ENCODE measurements at regions not wholly inside any gene's neighbourhood (a gene's known extent, or its start where the extent isn't known, plus 50 kb on each side); places are given as distances from the start of the nearest gene placed in this dataset.

- no peaks in the 10 kb centered on the region for H3K4me1 Mint-ChIP-seq (ENCODE audit: low read depth, unreplicated experiment)
- H3K36me3 Mint-ChIP-seq (ENCODE audit: unreplicated experiment): no peaks in the 10 kb centered on the region
Measured at GRCh38 chr14:97894552-97894951, 1097.4 kb downstream of the VRK1 start.

GRCh38 chr14:97900196-97900854, 1103.1 kb downstream of the VRK1 start:
- Mint-ChIP-seq H3K9me3 (ENCODE audit: unreplicated experiment) (no peaks in the 10 kb centered on the region), H3K36me3 (ENCODE audit: unreplicated experiment) (no peaks in the 10 kb centered on the region), H3K4me3 (ENCODE audit: unreplicated experiment) (no peak overlapping the region), H3K27me3 (ENCODE audit: unreplicated experiment) (no peaks in the 10 kb centered on the region), H3K4me1 (ENCODE audit: low read depth, unreplicated experiment) (no peaks in the 10 kb centered on the region), H3K27ac (ENCODE audit: unreplicated experiment) (no peak overlapping the region)
- no peak for DNase-seq
- TF ChIP-seq CTCF (IDR thresholded peaks at IDR 0.05; ENCODE audit: partially characterized antibody, unreplicated experiment): no peak

More at GRCh38 chr14:97894552-97894951, 1097.4 kb downstream of the VRK1 start:
- Mint-ChIP-seq H3K9me3 (ENCODE audit: unreplicated experiment) (no peaks in the 10 kb centered on the region), H3K27ac (ENCODE audit: unreplicated experiment) (no peak overlapping the region), H3K27me3 (ENCODE audit: unreplicated experiment) (no peaks in the 10 kb centered on the region), H3K4me3 (ENCODE audit: unreplicated experiment) (no peak overlapping the region)
- DNase-seq: no peak
- no peak for TF ChIP-seq CTCF (IDR thresholded peaks at IDR 0.05; ENCODE audit: partially characterized antibody, unreplicated experiment)

- Mint-ChIP-seq H3K36me3 (ENCODE audit: unreplicated experiment) (peaks cover under 1% of the 10 kb centered on the region), H3K9me3 (ENCODE audit: unreplicated experiment) (no peaks in the 10 kb centered on the region), H3K27me3 (ENCODE audit: unreplicated experiment) (no peaks in the 10 kb centered on the region), H3K4me3 (ENCODE audit: unreplicated experiment) (no peak overlapping the region), H3K4me1 (ENCODE audit: low read depth, unreplicated experiment) (no peaks in the 10 kb centered on the region), H3K27ac (ENCODE audit: unreplicated experiment) (no peak overlapping the region)
- DNase-seq: no peak
- TF ChIP-seq CTCF (IDR thresholded peaks at IDR 0.05; ENCODE audit: partially characterized antibody, unreplicated experiment): no peak
Measured at GRCh38 chr14:97902630-97903029, 1105.4 kb downstream of the VRK1 start.

GRCh38 chr14:97903821-97904220, 1106.6 kb downstream of the VRK1 start:
- Mint-ChIP-seq H3K9me3 (ENCODE audit: unreplicated experiment) (peaks cover 2% of the 10 kb centered on the region), H3K27ac (ENCODE audit: unreplicated experiment) (no peak overlapping the region), H3K27me3 (ENCODE audit: unreplicated experiment) (no peaks in the 10 kb centered on the region), H3K4me1 (ENCODE audit: low read depth, unreplicated experiment) (no peaks in the 10 kb centered on the region), H3K36me3 (ENCODE audit: unreplicated experiment) (peaks cover 6% of the 10 kb centered on the region), H3K4me3 (ENCODE audit: unreplicated experiment) (no peak overlapping the region)
- no peak for DNase-seq
- TF ChIP-seq CTCF (IDR thresholded peaks at IDR 0.05; ENCODE audit: partially characterized antibody, unreplicated experiment): no peak

GRCh38 chr14:97912217-97912616, 1115.0 kb downstream of the VRK1 start:
- H3K4me3 Mint-ChIP-seq (ENCODE audit: unreplicated experiment): no peak overlapping the region
- DNase-seq: no peak
- peaks cover 2% of the 10 kb centered on the region for H3K27me3 Mint-ChIP-seq (ENCODE audit: unreplicated experiment)
- H3K36me3 Mint-ChIP-seq (ENCODE audit: unreplicated experiment): peaks cover 11% of the 10 kb centered on the region
- TF ChIP-seq CTCF (IDR thresholded peaks at IDR 0.05; ENCODE audit: partially characterized antibody, unreplicated experiment): no peak
- H3K9me3 Mint-ChIP-seq (ENCODE audit: unreplicated experiment): peaks cover 2% of the 10 kb centered on the region
- H3K27ac Mint-ChIP-seq (ENCODE audit: unreplicated experiment): no peak overlapping the region
- H3K4me1 Mint-ChIP-seq (ENCODE audit: low read depth, unreplicated experiment): no peaks in the 10 kb centered on the region
